ENCODE measurements at regions not wholly inside any gene's neighbourhood (a gene's known extent, or its start where the extent isn't known, plus 50 kb on each side); places are given as distances from the start of the nearest gene placed in this dataset.

DNA sequence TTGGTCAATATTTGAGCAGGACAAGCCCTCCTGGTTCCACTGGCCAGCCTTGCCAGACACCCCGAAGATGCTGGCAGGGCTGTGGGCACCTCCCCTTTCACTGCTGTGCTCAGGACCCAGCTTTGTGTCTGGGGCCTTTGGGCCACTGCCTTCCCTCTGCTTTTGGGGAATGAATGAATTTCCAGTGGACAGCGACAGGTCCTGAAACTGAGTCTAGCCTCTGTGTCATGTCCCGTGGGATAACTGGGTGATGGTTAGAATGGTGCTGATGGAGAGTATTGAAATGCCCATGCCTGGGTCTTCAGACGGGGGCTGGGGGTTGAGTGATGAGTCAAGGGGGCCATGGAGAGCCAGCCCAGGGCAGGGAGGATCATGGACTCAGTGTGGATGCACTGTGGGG lies 135.8 kb downstream of the FOXL1 start:
- TF ChIP-seq GATA2 (IDR thresholded peaks at IDR 0.05; ENCODE audit: low read depth, low read length) (no peak), GATA3 (IDR thresholded peaks at IDR 0.05; ENCODE audit: low read depth, low read length) (no peak)
